ENCODE measurements at regions not wholly inside any gene's neighbourhood (a gene's known extent, or its start where the extent isn't known, plus 50 kb on each side); places are given as distances from the start of the nearest gene placed in this dataset.

DNA sequence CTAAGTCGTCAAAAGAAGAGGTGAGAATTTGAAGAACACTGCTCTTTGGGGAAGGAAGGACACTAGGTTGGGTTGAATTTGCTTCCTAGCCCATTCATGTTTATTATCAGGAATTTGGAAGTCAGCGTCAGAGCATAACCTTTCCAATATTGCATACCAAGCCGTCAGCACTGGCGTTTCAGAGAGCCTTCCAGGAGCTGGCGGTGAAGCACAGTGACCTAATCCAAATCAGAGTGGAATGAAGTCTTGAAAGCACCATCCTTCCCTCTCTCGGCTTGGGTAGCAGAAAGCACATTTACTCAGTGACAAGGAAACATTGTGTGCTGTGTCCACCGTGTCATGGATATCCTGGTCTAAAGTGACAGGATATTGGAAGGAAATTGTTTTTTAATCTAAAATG lies 240.3 kb upstream of the PELI2 start:
- H3K27me3 ChIP-seq: no peaks in the 10 kb centered on the region
- no peak overlapping the region for H3K4me3 ChIP-seq
- H3K9me3 ChIP-seq: no peaks in the 10 kb centered on the region
- DNase-seq (ENCODE audit: low spot score in 2 of 2): no peak
- no peaks in the 10 kb centered on the region for H3K4me1 ChIP-seq
- no peak overlapping the region for H3K27ac ChIP-seq
- TF ChIP-seq EP300 (IDR thresholded peaks at IDR 0.05): no peak
- no peak for TF ChIP-seq POLR2A (IDR thresholded peaks at IDR 0.05)
- TF ChIP-seq, protein P1, sequence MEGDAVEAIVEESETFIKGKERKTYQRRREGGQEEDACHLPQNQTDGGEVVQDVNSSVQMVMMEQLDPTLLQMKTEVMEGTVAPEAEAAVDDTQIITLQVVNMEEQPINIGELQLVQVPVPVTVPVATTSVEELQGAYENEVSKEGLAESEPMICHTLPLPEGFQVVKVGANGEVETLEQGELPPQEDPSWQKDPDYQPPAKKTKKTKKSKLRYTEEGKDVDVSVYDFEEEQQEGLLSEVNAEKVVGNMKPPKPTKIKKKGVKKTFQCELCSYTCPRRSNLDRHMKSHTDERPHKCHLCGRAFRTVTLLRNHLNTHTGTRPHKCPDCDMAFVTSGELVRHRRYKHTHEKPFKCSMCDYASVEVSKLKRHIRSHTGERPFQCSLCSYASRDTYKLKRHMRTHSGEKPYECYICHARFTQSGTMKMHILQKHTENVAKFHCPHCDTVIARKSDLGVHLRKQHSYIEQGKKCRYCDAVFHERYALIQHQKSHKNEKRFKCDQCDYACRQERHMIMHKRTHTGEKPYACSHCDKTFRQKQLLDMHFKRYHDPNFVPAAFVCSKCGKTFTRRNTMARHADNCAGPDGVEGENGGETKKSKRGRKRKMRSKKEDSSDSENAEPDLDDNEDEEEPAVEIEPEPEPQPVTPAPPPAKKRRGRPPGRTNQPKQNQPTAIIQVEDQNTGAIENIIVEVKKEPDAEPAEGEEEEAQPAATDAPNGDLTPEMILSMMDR (IDR thresholded peaks at IDR 0.05): no peak
- TF ChIP-seq POLR2AphosphoS5 (IDR thresholded peaks at IDR 0.05): no peak
- no peaks in the 10 kb centered on the region for H3K36me3 ChIP-seq
- WGBS: 43% methylated on average over 7 of the region's 7 CpGs

DNA sequence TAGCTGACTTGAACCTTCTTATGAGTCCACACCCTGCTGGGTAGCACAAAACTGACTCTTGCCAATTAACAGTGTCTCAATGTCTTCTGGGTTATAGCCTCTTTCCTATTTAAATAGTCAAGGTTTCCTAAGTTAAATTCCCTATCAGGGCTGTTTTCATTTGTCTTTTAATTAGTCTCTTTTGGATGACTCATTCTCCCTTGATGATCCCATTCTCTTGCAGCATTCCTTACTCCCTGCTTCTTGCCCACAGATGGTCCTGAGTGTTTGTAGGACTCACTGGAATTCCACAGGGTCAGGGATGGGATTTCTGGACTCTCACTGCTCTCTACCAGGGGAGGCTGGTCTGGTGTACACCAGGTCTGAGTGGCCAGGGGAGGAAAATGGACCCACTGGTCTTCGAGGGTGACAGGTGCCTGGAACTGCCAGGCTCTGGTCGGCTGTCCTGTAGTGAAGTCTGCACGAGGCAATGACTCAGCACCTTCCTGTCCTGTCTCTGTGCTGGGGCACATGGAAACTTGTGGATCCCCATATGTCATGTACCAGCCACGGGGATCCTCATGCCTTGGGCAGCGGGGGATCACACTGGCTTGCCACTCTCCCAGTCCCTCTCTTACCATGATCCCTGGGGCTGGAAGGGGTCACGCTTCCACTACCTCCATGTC lies 236.5 kb upstream of the PELI2 start:
- no peak for DNase-seq (ENCODE audit: low spot score in 2 of 2)
- H3K36me3 ChIP-seq: no peaks in the 10 kb centered on the region
- TF ChIP-seq POLR2AphosphoS5 (IDR thresholded peaks at IDR 0.05): no peak
- TF ChIP-seq, protein P1 (IDR thresholded peaks at IDR 0.05): no peak
- TF ChIP-seq EP300 (IDR thresholded peaks at IDR 0.05): no peak
- no peak for TF ChIP-seq POLR2A (IDR thresholded peaks at IDR 0.05)
- 60% methylated on average over 5 of the region's 6 CpGs for WGBS
- H3K9me3 ChIP-seq: no peaks in the 10 kb centered on the region
- H3K27ac ChIP-seq: no peak overlapping the region
- H3K4me1 ChIP-seq: peaks cover 15% of the 10 kb centered on the region
- no peaks in the 10 kb centered on the region for H3K27me3 ChIP-seq
- H3K4me3 ChIP-seq: no peak overlapping the region

DNA sequence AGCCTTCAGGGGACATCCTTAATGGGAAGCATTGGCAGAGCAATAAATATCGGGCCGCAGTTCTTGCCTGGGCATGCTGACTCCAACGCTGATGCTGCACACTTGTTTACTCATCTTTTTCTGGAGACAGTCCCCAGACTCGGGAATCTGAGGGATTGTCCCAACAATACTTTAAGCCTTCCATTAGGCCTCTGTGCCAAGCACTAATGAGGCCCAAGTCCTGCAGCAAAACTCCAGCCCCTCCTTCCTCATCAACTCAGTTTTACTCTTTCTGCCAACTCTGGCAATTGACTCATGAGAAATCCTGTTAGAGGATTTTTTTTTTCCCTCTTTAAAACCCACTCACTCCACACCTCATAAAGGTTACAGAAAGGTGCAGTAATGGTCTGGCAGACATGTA lies 233.4 kb upstream of the PELI2 start:
- no peak overlapping the region for H3K27ac ChIP-seq
- DNase-seq (ENCODE audit: low spot score in 2 of 2): no peak
- no peak overlapping the region for H3K4me3 ChIP-seq
- no peak for TF ChIP-seq POLR2AphosphoS5 (IDR thresholded peaks at IDR 0.05)
- TF ChIP-seq, protein P1 (IDR thresholded peaks at IDR 0.05): no peak
- TF ChIP-seq POLR2A (IDR thresholded peaks at IDR 0.05): no peak
- no peak for TF ChIP-seq EP300 (IDR thresholded peaks at IDR 0.05)
- no peaks in the 10 kb centered on the region for H3K9me3 ChIP-seq
- H3K4me1 ChIP-seq: peaks cover 25% of the 10 kb centered on the region
- H3K27me3 ChIP-seq: no peaks in the 10 kb centered on the region
- WGBS: 43% methylated on average over 4 of the region's 4 CpGs
- H3K36me3 ChIP-seq: no peaks in the 10 kb centered on the region

DNA sequence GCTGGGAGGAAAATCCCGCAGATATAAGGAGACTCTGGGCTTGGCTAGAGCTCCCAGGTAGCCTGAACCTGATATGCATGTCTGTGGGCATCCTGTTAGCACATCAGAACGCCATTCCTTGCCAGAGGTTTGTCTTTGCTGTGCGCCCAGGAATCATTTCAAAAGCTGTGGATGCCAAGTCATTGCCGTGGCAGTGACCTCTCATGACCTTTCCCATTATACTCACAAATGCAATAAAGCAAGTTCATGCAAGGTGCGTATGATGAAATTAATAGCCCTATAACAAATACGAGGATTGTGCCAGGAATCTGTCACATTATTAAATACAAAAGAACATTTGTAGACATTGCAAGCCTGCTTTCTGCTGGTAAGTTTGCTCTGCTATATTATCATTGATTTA lies 229.1 kb upstream of the PELI2 start:
- peaks cover 25% of the 10 kb centered on the region for H3K4me1 ChIP-seq
- no peaks in the 10 kb centered on the region for H3K27me3 ChIP-seq
- TF ChIP-seq POLR2A (IDR thresholded peaks at IDR 0.05) (no peak), POLR2AphosphoS5 (IDR thresholded peaks at IDR 0.05) (peak in 1 of 3 donors; percentile 13)
- H3K36me3 ChIP-seq: no peaks in the 10 kb centered on the region
- no peaks in the 10 kb centered on the region for H3K9me3 ChIP-seq
- DNase-seq (ENCODE audit: low spot score in 2 of 2): no peak
- no peak overlapping the region for H3K4me3 ChIP-seq
- WGBS: 35% methylated on average over 6 of the region's 6 CpGs
- no peak overlapping the region for H3K27ac ChIP-seq

DNA sequence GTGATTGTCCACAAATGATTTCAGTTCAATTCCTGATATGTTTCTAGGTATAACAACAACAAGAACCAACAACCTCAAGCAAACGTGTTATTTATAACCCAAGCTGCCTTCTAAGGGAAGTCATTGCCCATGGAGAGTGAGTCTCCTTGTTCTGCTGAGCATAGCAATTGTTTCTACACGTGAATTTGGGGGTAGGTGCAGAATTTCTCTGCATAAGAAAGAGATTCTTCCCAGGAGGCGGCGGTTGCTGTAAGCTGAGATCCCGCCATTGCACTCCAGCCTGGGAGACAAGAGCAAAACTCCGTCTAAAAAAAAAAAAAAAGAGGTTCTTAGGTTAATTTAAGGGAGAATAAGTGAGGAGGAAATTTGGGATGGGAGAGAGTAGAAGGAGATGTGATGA lies 226.5 kb upstream of the PELI2 start:
- peaks cover 10% of the 10 kb centered on the region for H3K4me1 ChIP-seq
- no peaks in the 10 kb centered on the region for H3K27me3 ChIP-seq
- H3K9me3 ChIP-seq: no peaks in the 10 kb centered on the region
- WGBS: 83% methylated on average over 6 of the region's 6 CpGs
- TF ChIP-seq, protein P1 (IDR thresholded peaks at IDR 0.05): no peak
- no peak for TF ChIP-seq POLR2AphosphoS5 (IDR thresholded peaks at IDR 0.05)
- no peak for TF ChIP-seq POLR2A (IDR thresholded peaks at IDR 0.05)
- no peak for TF ChIP-seq EP300 (IDR thresholded peaks at IDR 0.05)
- no peak overlapping the region for H3K4me3 ChIP-seq
- no peaks in the 10 kb centered on the region for H3K36me3 ChIP-seq
- no peak overlapping the region for H3K27ac ChIP-seq
- no peak for DNase-seq (ENCODE audit: low spot score in 2 of 2)

DNA sequence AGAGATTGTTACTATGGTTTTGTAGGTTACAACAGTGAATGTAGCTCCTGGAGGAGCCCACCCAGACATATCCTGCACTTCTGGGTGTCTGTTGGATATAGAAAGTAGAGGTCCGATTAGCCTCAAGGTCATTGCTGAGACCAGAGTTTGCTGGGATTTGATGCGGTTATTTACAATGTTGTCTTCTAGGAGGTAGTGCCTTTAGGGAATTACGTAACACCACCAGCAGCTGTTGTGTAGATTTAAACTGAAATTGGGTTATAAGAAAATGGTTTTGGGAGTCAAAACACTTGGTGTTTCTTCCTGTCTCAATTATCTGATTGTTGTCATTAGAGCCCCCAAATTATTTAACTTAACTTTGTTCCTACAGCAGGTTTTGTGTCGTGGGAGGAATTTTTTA lies 225.3 kb upstream of the PELI2 start:
- TF ChIP-seq, protein P1 (IDR thresholded peaks at IDR 0.05): no peak
- TF ChIP-seq POLR2A (IDR thresholded peaks at IDR 0.05) (no peak), POLR2AphosphoS5 (IDR thresholded peaks at IDR 0.05) (no peak), EP300 (IDR thresholded peaks at IDR 0.05) (no peak)
- Histone ChIP-seq H3K36me3 (no peaks in the 10 kb centered on the region), H3K4me1 (peaks cover 10% of the 10 kb centered on the region), H3K27me3 (no peaks in the 10 kb centered on the region), H3K4me3 (no peak overlapping the region), H3K9me3 (no peaks in the 10 kb centered on the region), H3K27ac (no peak overlapping the region)
- no peak for DNase-seq (ENCODE audit: low spot score in 2 of 2)
- 73% methylated on average over 4 of the region's 4 CpGs for WGBS
